GM20000 (cell line): ENCODE measurements at regions not wholly inside any gene's neighbourhood (a gene's known extent, or its start where the extent isn't known, plus 50 kb on each side); places are given as distances from the start of the nearest gene placed in this dataset.

ENCODE experiments used
- DNase-seq: peaks from one replicate; pipeline ENCODE4 v3.0.0; 2012; ENCODE audit warnings: low spot score
- CTCF ChIP-seq: IDR thresholded peaks from 2 replicates; pipeline ENCODE4 v1.5.1; 2012; ENCODE audit warnings: mild to moderate bottlenecking, control low read depth; ENCODE audit errors: extremely low read depth, missing control alignments

DNA sequence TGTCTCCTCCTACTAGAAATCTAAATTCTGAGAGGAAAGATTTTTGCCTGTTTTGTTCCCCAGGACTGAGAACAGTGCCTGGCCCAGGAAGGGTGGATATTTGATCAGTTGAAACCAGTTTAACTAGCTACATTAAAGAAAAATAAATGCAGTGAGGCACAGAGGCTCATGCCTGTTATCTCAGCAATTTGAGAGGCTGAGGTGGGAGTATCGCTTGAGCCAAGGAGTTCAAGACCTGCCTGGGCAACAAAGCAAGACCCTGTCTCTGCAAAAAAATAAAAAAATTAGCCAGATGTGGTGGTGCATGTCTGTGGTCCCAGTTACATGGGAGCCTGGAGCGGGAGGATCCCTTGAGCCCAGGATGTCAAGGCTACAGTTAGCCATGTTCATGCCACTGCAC lies 104.8 kb upstream of the CPEB4 start:
- no peak for DNase-seq
- no peak for TF ChIP-seq CTCF

- TF ChIP-seq CTCF, result no peak
- no peak for DNase-seq
These were observed 102.7 kb upstream of the CPEB4 start for GRCh38 chr5:173785400-173785799.

GRCh38 chr5:173785866-173786265 lies 102.3 kb upstream of the CPEB4 start:
- DNase-seq, result no peak
- no peak for TF ChIP-seq CTCF

DNA sequence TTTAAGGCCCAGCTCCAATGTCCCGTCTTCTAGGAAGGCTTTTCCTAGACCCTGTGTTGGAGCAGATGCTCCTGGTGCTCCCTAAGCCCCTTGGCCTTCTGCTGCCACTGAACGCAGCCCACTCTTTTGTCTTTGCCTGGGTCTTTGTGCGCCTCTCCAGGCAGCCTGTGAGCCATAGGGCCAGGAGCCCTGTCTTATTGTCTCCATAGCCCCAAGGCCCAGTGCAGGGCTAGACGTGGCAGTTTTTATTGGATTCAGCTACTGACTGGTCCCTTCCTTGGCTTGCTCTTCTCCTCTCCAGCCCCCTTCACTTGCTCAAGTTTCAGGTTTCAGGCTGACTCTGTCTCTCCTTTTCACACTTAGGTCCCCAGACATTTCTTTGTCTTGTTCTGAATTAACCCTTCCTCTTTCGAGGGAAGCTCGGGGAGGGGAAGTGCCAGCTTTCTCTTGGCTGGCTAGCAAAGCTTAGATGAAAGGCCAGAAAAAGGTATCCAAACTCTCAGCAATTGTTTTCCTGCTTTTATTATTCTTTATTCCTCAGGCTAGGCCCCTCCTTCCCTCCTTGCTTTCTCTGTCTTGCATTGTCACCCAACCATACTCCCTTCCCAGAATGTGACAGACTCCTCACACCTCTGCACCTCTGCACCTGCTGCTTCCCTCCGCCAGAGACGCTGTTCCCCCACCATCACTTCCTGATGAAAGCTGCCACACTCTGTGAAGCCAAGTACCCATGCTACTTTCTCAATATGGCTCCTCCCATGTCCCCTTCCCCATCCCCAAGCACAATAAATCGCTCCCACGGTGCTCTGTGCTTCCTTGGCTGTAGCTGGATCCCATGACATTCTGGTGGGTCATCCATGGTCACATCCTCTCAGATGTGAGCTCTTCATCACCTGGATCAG lies 101.6 kb upstream of the CPEB4 start:
- TF ChIP-seq CTCF, result peak; percentile 63
- DNase-seq, result peak; percentile 66

DNA sequence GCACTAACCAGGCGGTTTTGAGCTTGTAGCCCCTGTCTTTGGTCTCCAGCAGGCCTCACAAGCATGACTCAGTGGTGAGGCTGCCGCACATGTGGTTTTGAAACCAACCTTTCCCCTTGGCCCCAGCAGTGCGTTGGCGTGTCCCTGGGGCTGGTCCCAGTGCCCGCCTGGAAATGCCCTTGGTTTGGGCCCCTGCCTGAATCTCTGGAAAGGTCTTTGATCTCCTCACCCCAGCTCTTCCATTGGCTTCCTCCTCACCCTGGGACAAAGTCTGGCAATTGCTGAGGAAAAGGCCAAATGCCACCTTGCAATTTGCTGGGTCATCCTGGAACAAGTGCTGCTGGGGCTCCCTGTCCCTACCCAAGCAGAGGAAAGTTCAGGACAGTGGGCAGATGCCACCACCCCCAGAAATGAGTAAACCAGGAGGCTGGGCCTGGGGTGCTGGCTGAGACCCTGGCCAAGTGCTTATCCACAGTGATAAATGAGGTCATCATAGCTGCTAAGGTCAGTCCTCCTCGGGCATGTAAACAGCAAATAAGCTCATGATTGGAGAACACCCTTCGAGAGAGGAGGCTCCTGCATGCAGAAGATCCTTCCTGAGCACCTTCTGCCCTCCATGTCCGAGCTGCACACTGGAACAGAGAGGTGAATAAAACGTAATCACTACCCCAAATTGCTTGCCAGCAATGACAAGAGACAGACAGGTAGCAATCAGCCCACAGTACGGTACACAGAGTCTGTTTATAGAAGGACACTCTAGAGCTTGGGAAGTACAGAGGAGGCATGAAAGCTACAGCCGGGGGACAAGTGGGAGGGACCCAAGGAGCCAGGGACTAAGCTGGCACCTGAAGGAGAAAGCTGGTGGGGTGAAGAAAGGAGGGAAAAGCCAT lies 98.9 kb upstream of the CPEB4 start:
- no peak for TF ChIP-seq CTCF
- peak; percentile 42 for DNase-seq

- DNase-seq, result no peak
- no peak for TF ChIP-seq CTCF
These were observed 97.9 kb upstream of the CPEB4 start for GRCh38 chr5:173790177-173790719.
